ENCODE measurements at regions not wholly inside any gene's neighbourhood (a gene's known extent, or its start where the extent isn't known, plus 50 kb on each side); places are given as distances from the start of the nearest gene placed in this dataset.

- ATAC-seq = no peak
- TF ChIP-seq ISL1 (CRISPR knock-in tag; IDR thresholded peaks at IDR 0.05) (no peak), POU6F1 (CRISPR knock-in tag; IDR thresholded peaks at IDR 0.05; ENCODE audit: borderline replicate concordance, low read depth) (no peak), ZNF565 (CRISPR knock-in tag; conservative IDR thresholded peaks at IDR 0.05; ENCODE audit: low read depth) (no peak), CREB5 (CRISPR knock-in tag; IDR thresholded peaks at IDR 0.05; ENCODE audit: low read depth) (no peak)
These were observed 110.4 kb downstream of the RIN2 start for GRCh38 chr20:19868441-19868840.

GRCh38 chr20:19872001-19872400 is 113.9 kb downstream of the RIN2 start:
- no peak for TF ChIP-seq ISL1 (CRISPR knock-in tag; IDR thresholded peaks at IDR 0.05)
- no peak for TF ChIP-seq POU6F1 (CRISPR knock-in tag; IDR thresholded peaks at IDR 0.05; ENCODE audit: borderline replicate concordance, low read depth)
- TF ChIP-seq PATZ1 (CRISPR knock-in tag; IDR thresholded peaks at IDR 0.05; ENCODE audit: borderline replicate concordance) = no peak
- TF ChIP-seq TCF4 (CRISPR knock-in tag; IDR thresholded peaks at IDR 0.05; ENCODE audit: borderline replicate concordance) = no peak
- no peak for TF ChIP-seq ZC3H10 (CRISPR knock-in tag; IDR thresholded peaks at IDR 0.05)
- no peak for TF ChIP-seq OSR1 (CRISPR knock-in tag; IDR thresholded peaks at IDR 0.05)
- TF ChIP-seq CSDC2 (CRISPR knock-in tag; IDR thresholded peaks at IDR 0.05) = no peak
- TF ChIP-seq ZFP3 (CRISPR knock-in tag; IDR thresholded peaks at IDR 0.05) = no peak
- TF ChIP-seq BACH2 (CRISPR knock-in tag; IDR thresholded peaks at IDR 0.05; ENCODE audit: borderline replicate concordance) = no peak
- ATAC-seq = no peak

GRCh38 chr20:19874040-19874727 is 116.1 kb downstream of the RIN2 start:
- no peak for TF ChIP-seq ZFP30 (CRISPR knock-in tag; IDR thresholded peaks at IDR 0.05)
- no peak for TF ChIP-seq PATZ1 (CRISPR knock-in tag; IDR thresholded peaks at IDR 0.05; ENCODE audit: borderline replicate concordance)
- no peak for TF ChIP-seq ZC3H10 (CRISPR knock-in tag; IDR thresholded peaks at IDR 0.05)
- ATAC-seq = no peak

- ATAC-seq = no peak
- TF ChIP-seq ARNTL (CRISPR knock-in tag; IDR thresholded peaks at IDR 0.05; ENCODE audit: borderline replicate concordance, low read depth) = no peak
- TF ChIP-seq ZFP30 (CRISPR knock-in tag; IDR thresholded peaks at IDR 0.05) = no peak
- no peak for TF ChIP-seq CSDC2 (CRISPR knock-in tag; IDR thresholded peaks at IDR 0.05)
- TF ChIP-seq TCF4 (CRISPR knock-in tag; IDR thresholded peaks at IDR 0.05; ENCODE audit: borderline replicate concordance) = no peak
- TF ChIP-seq CSRNP3 (CRISPR knock-in tag; IDR thresholded peaks at IDR 0.05) = no peak
- no peak for TF ChIP-seq SNAI2 (CRISPR knock-in tag; IDR thresholded peaks at IDR 0.05)
These were observed 117.5 kb downstream of the RIN2 start for GRCh38 chr20:19875376-19876221.
